ENCODE measurements at regions not wholly inside any gene's neighbourhood (a gene's known extent, or its start where the extent isn't known, plus 50 kb on each side); places are given as distances from the start of the nearest gene placed in this dataset.

- no peak for TF ChIP-seq ZNF274 (IDR thresholded peaks at IDR 0.05; ENCODE audit: low read depth, low read length)
Observed at GRCh38 chr11:105265845-105266244, 126.3 kb upstream of the CARD18 start (continued).

DNA sequence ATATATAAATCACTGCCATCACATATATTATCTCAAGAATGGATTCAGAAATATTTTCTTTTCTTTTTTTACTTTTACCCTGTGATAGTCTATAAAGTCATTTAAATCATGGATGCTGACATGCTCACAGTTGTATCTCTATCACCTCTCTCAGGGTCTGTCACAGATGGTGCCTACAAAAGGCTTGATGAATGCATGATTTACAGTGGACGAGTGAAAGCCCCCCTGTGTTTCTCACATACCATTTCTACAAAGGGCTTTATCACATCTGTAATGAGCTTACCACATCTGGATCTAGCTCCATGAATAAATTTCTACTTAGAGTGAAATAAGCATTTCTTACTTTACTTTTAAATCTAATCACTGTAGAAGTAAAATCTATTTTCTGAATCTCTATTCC lies 121.4 kb upstream of the CARD18 start:
- Histone ChIP-seq H3K36me3 (ENCODE audit: control insufficient read depth in 1 of 2, insufficient read depth in 2 of 2, low read length in 2 of 2) (no peaks in the 10 kb centered on the region), H3K4me2 (ENCODE audit: low read length) (no peak overlapping the region), H3K9me3 (ENCODE audit: control insufficient read depth in 1 of 2, insufficient read depth in 1 of 2, low read depth in 1 of 2, low read length in 2 of 2) (no peaks in the 10 kb centered on the region), H4K20me1 (ENCODE audit: insufficient read depth) (no peaks in the 10 kb centered on the region), H2AFZ (ENCODE audit: low read depth, low read length, poor library complexity, severe bottlenecking) (no peak overlapping the region), H3K4me3 (replicated peaks in 1 of 2; ENCODE audit: low read depth in 1 of 2, low read length in 2 of 2) (no peak overlapping the region), H3K79me2 (ENCODE audit: insufficient read depth, low read length) (no peaks in the 10 kb centered on the region), H3K27me3 (ENCODE audit: insufficient read depth, low read length) (no peaks in the 10 kb centered on the region), H3K27ac (ENCODE audit: low read depth, low read length) (no peak overlapping the region), H3K4me1 (ENCODE audit: control insufficient read depth in 1 of 2, insufficient read depth in 2 of 2, low read length in 2 of 2) (no peaks in the 10 kb centered on the region), H3K9ac (ENCODE audit: low read length) (no peak overlapping the region), H3K9me2 (ENCODE audit: insufficient read depth) (no peaks in the 10 kb centered on the region)
- ATAC-seq (no peak), DNase-seq (ENCODE audit: low read depth, low spot score) (no peak)
- POLR2A ChIA-PET = no interaction called here
- BruUV-seq (replicated peaks) = no TSS peak
- no peak for TF ChIP-seq JUND (IDR thresholded peaks at IDR 0.05)
- TF ChIP-seq, protein P1, sequence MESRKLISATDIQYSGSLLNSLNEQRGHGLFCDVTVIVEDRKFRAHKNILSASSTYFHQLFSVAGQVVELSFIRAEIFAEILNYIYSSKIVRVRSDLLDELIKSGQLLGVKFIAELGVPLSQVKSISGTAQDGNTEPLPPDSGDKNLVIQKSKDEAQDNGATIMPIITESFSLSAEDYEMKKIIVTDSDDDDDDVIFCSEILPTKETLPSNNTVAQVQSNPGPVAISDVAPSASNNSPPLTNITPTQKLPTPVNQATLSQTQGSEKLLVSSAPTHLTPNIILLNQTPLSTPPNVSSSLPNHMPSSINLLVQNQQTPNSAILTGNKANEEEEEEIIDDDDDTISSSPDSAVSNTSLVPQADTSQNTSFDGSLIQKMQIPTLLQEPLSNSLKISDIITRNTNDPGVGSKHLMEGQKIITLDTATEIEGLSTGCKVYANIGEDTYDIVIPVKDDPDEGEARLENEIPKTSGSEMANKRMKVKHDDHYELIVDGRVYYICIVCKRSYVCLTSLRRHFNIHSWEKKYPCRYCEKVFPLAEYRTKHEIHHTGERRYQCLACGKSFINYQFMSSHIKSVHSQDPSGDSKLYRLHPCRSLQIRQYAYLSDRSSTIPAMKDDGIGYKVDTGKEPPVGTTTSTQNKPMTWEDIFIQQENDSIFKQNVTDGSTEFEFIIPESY (IDR thresholded peaks at IDR 0.05; ENCODE audit: extremely low read depth, insufficient replicate concordance, low read length) = no peak
- no peak for TF ChIP-seq RAD21 (IDR thresholded peaks at IDR 0.05; ENCODE audit: low read depth)
- no peak for TF ChIP-seq EGR1 (IDR thresholded peaks at IDR 0.05; ENCODE audit: low read depth)
- no peak for TF ChIP-seq ZFX (IDR thresholded peaks at IDR 0.05)
- no peak for TF ChIP-seq SRF (IDR thresholded peaks at IDR 0.05; ENCODE audit: low read depth)
- TF ChIP-seq YY1 (IDR thresholded peaks at IDR 0.05; ENCODE audit: extremely low read depth, insufficient replicate concordance, low read depth, low read length) = no peak
- no peak for TF ChIP-seq ATF3 (IDR thresholded peaks at IDR 0.05)
- no peak for TF ChIP-seq ELF1 (IDR thresholded peaks at IDR 0.05; ENCODE audit: borderline replicate concordance, low read depth)
- RAD21 ChIA-PET (ENCODE audit: low non-redundant PET in 1 of 2, low total read pairs in 2 of 2, uncharacterized antibody in 2 of 2, unreplicated experiment in 2 of 2) = no interaction called here
- CTCF ChIA-PET = no interaction called here
- intact Hi-C loops (cut with micrococcal nuclease) = no loop called here

Measured in HCT116 (cell line).